GM21737 (cell line): ENCODE measurements at regions not wholly inside any gene's neighbourhood (a gene's known extent, or its start where the extent isn't known, plus 50 kb on each side); places are given as distances from the start of the nearest gene placed in this dataset.

Experiments used
- ATAC-seq: cut with Tn5 transposase; IDR thresholded peaks from one replicate; pipeline ENCODE4 v1.9.1; 2021; ENCODE audit warnings: mild to moderate bottlenecking, moderate library complexity; ENCODE audit not compliant: unreplicated experiment

DNA sequence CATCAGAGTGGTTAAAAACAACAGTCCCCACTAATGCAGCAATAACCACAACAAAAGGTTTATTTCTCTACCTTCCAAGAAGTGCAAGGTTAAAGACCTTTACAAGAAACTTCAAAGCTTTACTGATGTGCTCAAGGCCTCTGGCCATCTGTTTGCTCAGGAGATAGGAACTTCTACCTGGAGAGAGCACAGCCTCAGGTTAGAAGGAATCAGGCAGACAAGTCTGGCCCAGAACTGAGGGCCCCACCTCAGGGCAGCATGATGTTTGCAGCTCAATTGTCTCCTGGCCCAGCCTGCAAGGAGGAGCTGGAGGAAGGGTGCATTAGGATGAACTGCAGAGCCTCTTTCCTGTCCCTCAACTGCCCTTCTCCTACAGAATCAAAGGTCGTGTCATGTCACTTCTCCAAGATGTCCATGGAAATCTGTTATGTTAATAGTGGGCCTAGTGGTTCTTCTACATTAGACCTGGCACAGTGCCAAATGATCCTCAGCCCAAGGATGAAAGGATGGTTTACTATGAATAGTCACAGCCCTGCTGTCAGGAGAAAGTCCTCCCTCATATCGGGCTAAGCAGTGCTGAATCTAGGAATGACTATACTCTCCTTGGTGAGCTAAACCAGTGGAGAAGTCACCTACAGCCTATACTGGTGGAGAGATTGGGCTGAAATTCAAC lies 98.9 kb upstream of the NTRK2 start:
- ATAC-seq = no peak

DNA sequence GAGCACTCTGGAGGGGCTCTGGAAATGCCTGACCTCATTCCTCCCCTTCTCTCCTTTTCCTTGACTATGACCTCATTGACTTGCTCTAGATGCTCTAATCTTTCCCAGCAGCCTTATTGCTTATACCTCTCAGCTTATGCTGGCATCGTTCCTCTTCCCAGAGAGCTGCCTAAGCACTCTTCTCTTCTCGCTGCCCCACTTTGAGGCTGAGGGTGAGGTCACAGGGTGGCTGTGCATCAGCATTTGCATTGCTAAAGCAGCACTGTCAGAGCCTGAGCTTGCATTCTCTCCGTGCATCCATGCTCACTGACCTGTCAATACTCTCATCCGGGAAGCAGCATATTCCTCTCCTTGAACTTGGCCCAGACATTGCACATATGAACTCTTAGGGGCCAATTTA lies 96.4 kb upstream of the NTRK2 start:
- no peak for ATAC-seq

DNA sequence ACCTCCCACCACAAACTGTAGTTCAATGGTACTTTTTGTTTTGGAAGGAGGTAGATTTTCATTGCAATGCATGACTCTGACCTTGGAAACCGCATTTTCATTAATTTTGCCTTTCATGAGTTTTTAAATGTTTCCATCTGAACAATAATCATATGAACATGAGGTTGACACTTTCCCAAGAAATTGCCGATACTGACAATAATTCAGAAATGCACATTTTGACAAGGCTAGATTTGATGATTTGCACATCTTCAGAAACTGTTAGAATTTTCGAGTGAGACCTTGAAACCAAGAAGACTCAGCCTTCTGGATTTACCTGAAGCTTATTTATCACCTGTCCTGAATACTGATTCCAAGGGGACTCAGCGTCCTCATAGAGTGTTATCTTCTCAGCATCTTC lies 93.8 kb upstream of the NTRK2 start:
- ATAC-seq = no peak

DNA sequence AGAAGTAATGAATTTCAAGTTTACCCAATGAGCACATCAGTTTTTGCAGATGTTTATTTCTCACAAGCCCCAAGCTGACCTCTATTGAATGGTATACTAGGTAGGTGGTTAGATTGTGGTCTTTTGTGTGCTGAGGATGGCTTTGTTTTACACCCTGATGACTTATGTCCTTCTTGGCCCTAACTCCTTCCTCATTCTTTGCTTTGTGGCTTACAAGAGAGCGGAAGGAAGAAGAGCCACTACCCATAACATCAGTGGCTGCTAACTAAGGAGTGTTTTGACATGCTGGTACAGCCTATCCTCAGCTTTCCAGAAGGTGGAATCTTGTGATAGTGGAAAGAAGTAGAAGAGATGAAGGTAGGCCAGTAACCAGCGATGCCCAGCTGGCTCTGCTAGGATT lies 85.7 kb upstream of the NTRK2 start:
- ATAC-seq = no peak

DNA sequence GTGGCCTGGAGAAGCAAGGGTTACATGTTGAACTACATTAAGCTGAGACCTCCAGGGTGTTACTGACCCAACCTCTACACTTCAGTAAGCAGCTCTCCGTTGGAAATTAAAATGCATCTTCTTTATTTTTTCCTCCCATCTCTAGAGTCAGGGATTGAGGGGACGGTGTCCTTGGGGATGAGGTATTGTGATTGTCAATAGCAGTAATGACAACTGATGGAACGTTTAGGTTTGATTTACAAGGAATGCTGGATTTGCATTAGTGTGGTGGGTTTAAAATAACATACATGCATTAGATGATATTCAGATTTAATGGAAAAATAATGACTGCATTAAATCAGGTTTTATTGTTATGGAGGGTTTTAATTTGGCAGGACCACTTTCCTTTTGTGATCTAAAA lies 82.9 kb upstream of the NTRK2 start:
- ATAC-seq = no peak

DNA sequence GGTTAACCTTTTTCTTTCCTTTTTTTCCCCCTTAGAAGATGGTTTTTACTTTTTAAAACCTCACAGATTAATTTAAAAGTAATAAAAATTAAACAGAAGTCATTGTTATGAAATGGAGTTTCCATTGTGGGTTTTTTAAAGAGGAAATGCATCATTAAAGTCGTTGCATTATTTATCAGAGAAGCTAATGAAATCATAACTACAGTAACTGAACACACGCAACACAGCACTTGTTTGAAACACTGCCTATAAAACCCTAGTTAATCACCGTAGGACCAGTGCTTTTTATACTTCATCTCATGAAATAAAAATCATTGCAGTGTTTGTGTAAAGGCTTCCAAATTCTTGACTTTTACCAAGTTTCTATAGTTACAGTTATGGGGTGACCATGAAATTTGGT lies 82.4 kb upstream of the NTRK2 start:
- no peak for ATAC-seq

DNA sequence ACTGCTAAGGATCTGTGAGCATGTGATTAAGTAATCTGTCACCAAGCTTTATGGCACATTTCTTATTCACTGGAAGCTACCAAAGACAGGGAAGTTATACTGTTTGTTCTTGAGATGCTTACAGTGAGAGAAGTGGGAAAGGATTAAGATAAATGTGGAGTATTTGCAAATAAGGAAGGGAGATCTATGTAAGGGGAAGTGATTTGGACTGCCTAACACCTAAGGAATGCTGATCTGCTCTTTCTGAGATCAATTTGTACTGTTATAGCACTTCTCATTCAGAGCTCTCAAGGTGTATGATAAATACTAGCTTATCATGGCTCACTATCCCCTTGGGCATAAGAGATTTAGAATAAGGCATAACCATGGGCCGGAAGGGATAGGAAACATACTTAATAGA lies 80.0 kb upstream of the NTRK2 start:
- ATAC-seq = no peak

DNA sequence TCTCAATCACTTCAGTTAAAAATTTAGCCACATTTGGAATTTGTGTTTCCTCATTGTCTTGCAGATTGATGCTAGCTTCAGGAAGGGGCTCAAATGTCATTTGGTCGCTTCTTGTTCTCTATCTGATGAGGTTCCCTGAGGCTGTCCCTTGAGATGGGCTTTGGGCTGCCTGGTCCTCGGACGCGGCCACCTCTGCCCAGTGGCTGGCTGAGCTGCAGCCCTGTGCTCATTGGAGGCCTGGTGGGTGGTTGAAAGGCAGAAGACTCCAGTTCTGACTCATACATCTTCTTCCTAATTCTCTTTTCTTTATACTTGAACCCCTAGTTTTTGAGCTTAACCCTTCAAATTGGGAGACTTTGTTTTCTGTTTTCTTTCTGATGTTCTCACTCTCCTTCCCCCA lies 78.8 kb upstream of the NTRK2 start:
- ATAC-seq = no peak

DNA sequence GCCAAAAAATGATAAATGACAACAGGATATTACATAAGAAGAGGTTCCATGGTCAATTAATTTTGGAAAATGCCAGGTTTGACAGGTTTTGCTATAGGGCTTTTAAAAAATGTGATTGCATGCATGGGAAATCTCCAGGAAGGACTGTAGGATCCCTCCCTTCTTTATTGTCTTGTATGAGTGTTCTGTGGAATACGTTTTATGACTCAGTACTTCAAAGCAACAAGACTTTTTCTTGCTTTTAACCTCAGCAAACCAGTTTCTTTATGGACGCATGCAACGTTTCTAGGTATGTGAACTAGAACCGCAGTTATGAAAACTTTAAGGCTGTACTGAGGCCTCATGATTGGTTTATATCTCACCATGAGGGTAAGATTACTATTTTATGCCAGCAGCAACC lies 76.6 kb upstream of the NTRK2 start:
- no peak for ATAC-seq

DNA sequence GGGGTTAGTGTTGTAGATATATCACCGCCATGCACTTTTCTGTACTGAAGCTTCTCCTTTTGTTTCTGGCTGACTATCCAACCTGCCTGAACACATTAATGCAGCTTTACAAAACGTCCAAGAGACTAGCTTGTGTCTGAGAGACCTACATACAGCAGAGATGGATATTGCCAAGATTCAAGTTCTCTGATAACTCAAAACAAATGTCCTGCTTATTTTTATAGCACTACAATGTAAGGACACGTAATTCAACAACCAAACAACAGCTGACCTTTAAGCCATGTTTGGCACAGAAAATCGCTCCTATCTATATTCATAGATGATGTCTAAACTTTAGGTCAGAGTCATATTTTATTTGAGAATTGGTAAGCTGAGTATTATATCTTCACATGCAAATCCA lies 76.2 kb upstream of the NTRK2 start:
- no peak for ATAC-seq

DNA sequence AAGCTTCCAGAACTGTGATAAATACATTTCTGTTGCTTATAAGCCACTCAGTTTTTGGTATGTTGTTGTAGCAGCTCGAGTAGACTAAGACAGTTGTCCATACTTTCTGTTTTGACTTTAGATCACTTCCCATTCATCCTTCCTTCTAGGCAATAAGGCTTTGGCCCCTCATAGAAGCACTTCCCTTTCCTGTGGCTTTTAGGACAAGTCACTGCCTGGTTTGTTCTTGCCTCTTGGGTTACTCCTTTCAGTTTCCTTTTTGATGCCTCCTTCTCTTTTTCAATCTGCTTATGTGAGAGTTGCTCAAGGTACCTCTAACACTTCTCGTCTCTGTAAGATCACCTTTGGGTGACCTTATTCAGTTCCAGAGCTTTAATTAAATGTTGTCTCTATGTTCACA lies 72.4 kb upstream of the NTRK2 start:
- peak; percentile 98 for ATAC-seq

DNA sequence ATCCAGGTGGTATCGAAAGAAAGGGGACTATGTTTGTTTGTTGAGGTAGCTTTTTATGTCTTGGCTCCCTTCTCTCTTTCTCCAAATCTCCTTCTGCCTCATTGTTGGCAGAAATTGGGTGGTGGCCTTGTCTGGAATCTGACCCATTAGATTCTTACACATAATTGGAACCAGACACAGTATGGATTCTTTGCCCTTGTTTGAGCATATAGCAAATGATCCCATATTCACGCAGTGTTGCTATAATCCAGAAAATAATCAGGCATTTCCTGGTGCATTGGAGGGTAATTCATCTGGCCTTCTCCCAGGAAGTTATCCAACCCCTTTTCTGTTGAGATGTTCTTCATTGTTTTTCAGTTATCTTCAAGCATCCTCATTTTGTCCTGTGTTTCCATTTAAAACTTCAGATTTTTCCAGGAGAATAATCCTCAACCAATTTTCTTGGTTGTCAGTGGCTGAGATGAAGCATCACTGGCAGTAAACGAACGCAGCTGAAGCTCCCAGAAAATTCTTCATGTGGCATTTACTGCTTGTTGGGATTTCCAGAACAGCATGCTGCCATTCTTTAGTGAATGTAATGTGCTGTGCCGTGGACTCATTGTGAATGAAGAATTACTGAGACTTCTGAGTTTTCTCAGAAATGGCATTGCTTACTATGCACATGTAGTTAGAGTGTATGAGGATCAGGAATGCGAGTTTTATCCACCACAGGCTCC lies 70.5 kb upstream of the NTRK2 start:
- ATAC-seq = no peak

DNA sequence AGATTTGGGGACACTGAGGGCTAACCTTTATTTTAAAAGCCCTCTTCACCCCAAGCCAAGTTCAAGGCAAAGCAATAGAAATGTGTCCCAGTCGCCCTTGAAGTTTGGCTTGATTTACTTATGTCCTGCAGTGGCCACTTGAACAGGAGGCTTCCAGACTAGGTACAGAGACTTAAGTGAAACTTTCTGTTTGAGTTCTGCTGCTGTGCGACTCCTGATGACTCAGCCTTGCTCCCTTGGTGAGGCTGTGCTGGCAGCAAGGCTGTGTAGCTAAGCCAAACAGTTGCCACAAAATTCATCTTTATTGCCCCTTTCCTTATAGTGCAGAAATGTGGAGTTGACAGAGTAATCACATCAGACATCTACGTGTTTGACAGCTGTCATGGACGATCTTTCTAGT lies 68.8 kb upstream of the NTRK2 start:
- no peak for ATAC-seq

DNA sequence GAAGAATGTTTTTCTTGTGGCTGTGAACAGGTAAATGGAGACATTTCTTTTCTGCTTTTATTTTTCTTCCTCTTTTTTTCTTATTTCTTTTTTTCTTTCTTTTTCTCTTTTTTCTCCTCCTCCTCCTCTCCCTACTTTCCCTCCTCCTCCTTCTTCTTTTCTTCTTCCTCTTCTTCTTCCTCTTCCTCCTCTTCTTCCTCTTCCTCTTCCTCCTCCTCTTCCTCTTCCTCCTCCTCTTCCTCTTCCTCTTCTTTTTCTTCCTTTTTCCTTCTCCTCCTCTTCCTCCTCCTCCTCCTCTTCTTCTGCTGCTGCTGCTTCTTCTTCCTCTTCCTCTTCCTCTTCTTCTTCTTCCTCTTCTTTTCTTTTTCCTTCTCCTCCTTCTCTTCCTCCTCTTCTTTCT lies 65.3 kb upstream of the NTRK2 start:
- ATAC-seq = no peak

DNA sequence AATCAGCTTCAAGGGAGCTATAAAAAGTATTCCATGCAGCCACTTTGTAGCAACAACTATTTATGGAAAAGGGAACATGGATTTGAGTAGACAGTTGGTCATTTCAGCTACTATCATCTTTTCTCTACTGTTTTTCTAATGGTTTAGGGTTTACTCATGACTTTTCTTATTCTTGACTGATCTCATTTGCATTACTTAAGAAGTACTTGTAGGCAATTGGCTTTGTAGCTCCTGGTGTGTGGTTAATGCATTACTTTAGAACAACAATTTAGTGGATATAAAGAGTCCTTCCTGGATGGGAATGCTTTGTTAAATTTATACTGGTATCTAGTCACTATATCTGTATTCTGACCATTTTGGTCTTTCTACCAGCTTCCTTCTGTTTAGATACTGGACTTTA lies 59.8 kb upstream of the NTRK2 start:
- no peak for ATAC-seq

DNA sequence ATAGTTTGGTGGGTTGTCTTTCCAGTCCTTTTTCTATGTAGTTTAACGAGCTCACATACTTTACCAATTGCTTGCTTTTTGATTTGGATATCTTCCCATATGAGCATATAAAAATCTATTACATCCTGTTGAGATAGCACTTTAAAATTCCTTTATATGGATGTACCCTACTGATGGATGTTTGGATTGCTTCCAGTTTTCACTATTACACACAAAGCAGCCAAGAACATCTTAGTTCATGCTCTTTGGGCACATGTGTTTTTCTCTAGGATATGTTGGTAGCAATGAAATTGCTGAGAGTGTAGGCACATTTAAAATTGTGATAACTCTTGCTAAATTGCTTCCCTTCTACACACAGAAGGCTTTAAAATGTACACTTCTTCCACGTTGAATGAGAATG lies 56.1 kb upstream of the NTRK2 start:
- ATAC-seq = no peak

DNA sequence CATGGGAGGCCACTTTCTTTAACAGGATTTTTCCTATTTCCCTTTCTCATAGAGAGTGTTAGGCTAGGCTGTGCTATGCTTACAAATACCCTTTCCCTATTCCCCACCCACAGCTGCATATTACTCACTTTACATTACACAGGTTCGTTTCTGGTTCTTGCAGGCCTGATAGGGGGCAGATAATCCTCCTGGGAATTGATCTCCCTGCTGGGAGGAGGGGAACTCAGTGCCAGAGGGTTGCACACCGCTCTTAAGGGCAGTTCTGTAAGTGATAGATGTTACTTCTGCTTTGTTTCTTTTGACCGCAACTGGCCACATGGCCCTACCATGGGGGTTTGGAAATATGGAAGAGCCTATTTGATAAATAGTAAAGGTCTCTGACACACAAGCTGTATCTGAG lies 54.0 kb upstream of the NTRK2 start:
- ATAC-seq = no peak

DNA sequence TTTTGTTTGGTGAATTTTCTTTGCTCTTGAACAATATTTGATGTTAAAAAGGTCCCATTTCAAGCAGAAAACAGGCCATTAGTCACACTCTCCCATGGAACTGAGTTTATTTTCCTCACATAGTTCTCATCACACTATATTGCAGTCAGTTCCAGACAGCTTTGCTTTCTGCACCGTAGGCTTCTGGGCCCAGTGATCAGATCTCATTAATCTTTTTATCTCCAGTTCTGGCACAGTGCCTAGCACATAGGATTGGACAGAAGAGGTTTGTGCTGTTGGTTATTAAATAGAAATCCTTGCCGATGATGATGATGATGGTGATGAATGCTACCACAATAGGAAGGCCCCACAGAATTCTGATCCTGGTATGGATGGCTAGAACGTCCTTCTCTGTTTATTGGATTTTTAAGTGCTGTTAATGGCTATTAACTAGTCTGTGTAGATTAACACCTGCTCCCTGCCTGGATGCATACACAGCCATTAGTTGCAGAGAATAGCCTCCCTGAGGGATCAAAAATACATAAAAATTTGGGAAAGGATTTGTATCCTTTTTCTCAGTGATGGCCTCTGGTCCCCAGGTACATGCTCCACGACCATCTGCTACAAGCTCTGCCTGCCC lies 52.0 kb upstream of the NTRK2 start:
- no peak for ATAC-seq
